Tibial nerve (tissue), 4 donors: ENCODE measurements at regions not wholly inside any gene's neighbourhood (a gene's known extent, or its start where the extent isn't known, plus 50 kb on each side); places are given as distances from the start of the nearest gene placed in this dataset.
"Not testable (repeated sequence)": the region's sequence is repeated elsewhere in the genome, so short reads cannot be mapped to it uniquely, and the experiment has no call there.

Source experiments
- DNase-seq, 2 donors: peaks; one replicate each; pipeline ENCODE4 v3.0.0-alpha.2; 2019; ENCODE audit warnings: low spot score in 2 of 2
- H3K27ac ChIP-seq, 4 donors: fragments of 200-600 bp; sonication (generic) in 3 of 4; one replicate each; pipeline ENCODE4 v1.5.1; 2017 to 2019; ENCODE audit warnings: mild to moderate bottlenecking in 1 of 4
- H3K27me3 ChIP-seq, 2 donors: fragments of 200-600 bp; sonication (generic) in 1 of 2; one replicate each; pipeline versions ENCODE4 v1.5.1 to v1.6.0; 2017 to 2019
- H3K36me3 ChIP-seq, 3 donors: fragments of 200-600 bp; sonication (generic); one replicate each; pipeline ENCODE4 v1.5.1; 2018 to 2019
- H3K4me1 ChIP-seq, 4 donors: fragments of 200-600 bp; sonication (generic) in 3 of 4; one replicate each; pipeline ENCODE4 v1.5.1; 2017 to 2019
- H3K4me3 ChIP-seq, 4 donors: fragments of 200-600 bp; sonication (generic) in 3 of 4; one replicate each; pipeline ENCODE4 v1.5.1; 2017 to 2019; ENCODE audit warnings: mild to moderate bottlenecking in 1 of 4, moderate library complexity in 1 of 4
- H3K9me3 ChIP-seq, 4 donors: fragments of 200-600 bp; sonication (generic) in 3 of 4; one replicate each; pipeline ENCODE4 v1.5.1; 2017 to 2019
- EP300 ChIP-seq, 2 donors: sonication (generic); formaldehyde crosslinking; IDR thresholded peaks; one replicate each; pipeline ENCODE4 v1.6.1; 2017; ENCODE audit warnings: antibody characterized with exemption in 2 of 2, mild to moderate bottlenecking in 1 of 2
- POLR2A ChIP-seq, 2 donors: fragments of 450-650 bp; IDR thresholded peaks; one replicate each; pipeline ENCODE4 v1.6.1; 2017; ENCODE audit warnings: antibody characterized with exemption in 2 of 2, mild to moderate bottlenecking in 2 of 2, moderate library complexity in 2 of 2
- WGBS, 2 donors: methylation state at CpG; one replicate each; pipeline ENCODE4 v1.1.5; 2018; 5-methylcytosine and 5-hydroxymethylcytosine counted together
- TF ChIP-seq, protein P1 (sequence below), 5 experiments: fragments of 200-600 bp in 3 of 5; fragments of 450-650 bp in 2 of 5; sonication (generic) in 3 of 5; IDR thresholded peaks; one replicate each; pipeline ENCODE4 v1.5.1; 2016 to 2019; ENCODE audit warnings: antibody characterized with exemption in 5 of 5, mild to moderate bottlenecking in 3 of 5, moderate library complexity in 2 of 5

DNA sequence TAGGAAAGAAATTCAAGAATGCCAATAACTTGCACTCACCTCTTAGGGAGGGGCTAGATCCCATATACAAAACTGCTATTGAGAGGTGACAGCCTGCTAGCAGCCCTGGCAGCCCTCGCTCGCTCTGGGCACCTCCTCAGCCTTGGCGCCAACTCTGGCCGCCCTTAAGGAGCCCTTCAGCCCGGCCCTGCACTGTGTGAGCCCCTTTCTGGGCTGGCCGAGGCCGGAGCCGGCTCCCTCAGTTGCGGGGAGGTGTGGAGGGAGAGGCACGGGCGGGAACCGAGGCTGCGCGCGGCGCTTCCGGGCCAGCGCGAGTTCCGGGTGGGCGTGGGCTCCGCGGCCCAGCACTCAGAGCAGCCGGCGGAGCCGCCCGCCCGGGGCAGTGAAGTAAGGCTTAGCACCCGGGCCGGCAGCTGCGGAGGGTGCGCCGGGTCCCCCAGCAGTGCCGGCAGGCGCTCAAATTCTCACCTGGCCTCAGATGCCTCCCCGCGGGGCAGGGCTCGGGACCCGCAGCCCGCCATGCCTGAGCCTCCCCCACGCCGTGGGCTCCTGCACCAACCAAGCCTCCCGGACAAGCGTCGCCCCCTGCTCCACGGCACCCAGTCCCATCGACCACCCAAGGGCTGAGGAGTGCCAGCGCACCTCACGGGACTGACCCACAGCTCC, 329.9 kb downstream of the FAM181B start:
- Histone ChIP-seq H3K4me3 (no peak overlapping the region), H3K9me3 (peaks cover 0 to 9% (median 0%) of the 10 kb centered on the region in 4 donors), H3K27me3 (no peaks in the 10 kb centered on the region), H3K36me3 (no peaks in the 10 kb centered on the region), H3K4me1 (no peaks in the 10 kb centered on the region), H3K27ac (no peak overlapping the region)
- no peak for TF ChIP-seq EP300 (IDR thresholded peaks at IDR 0.05)
- TF ChIP-seq POLR2A (IDR thresholded peaks at IDR 0.05), result no peak
- TF ChIP-seq, protein P1, sequence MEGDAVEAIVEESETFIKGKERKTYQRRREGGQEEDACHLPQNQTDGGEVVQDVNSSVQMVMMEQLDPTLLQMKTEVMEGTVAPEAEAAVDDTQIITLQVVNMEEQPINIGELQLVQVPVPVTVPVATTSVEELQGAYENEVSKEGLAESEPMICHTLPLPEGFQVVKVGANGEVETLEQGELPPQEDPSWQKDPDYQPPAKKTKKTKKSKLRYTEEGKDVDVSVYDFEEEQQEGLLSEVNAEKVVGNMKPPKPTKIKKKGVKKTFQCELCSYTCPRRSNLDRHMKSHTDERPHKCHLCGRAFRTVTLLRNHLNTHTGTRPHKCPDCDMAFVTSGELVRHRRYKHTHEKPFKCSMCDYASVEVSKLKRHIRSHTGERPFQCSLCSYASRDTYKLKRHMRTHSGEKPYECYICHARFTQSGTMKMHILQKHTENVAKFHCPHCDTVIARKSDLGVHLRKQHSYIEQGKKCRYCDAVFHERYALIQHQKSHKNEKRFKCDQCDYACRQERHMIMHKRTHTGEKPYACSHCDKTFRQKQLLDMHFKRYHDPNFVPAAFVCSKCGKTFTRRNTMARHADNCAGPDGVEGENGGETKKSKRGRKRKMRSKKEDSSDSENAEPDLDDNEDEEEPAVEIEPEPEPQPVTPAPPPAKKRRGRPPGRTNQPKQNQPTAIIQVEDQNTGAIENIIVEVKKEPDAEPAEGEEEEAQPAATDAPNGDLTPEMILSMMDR (IDR thresholded peaks at IDR 0.05), result no peak
- DNase-seq, result no peak
- WGBS, 2 donors, result 96 to 98% methylated on average over 26 to 44 of the region's 49 CpGs

DNA sequence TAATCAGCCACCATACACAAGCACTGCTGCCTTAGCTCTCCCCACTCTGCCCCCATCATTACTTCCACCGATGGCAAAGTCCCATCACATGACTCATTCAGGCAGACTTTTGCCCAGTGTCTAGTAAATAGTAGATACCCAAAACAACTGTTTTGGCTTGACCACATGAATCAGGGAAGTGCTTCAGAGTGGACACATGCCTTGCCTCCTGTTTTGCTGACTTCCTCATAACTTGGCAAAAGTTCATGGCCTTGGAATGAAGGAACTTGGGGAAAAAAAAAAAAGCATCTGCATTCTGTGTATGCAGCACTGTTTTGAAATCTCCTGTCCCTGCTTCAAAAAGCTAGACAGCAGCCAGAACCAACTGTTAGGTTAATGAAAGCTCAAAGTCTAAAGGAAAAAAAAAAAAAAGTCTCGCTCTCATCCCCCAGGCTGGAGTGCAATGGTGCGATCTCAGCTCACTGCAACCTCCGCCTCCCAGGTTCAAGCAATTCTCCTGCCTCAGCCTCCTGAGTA, 335.3 kb downstream of the FAM181B start:
- peak in 1 of 2 donors; percentile 14 for DNase-seq
- Histone ChIP-seq H3K36me3 (no peaks in the 10 kb centered on the region), H3K4me3 (no peak overlapping the region), H3K9me3 (peaks cover 0 to 4% (median 0%) of the 10 kb centered on the region in 4 donors), H3K27ac (no peak overlapping the region), H3K4me1 (no peaks in the 10 kb centered on the region), H3K27me3 (no peaks in the 10 kb centered on the region)
- 70 to 72% methylated on average over 4 of the region's 4 CpGs for WGBS, 2 donors
- TF ChIP-seq EP300 (IDR thresholded peaks at IDR 0.05), result peak; percentile 30 to 68
- TF ChIP-seq, protein P1 (IDR thresholded peaks at IDR 0.05), result no peak

DNA sequence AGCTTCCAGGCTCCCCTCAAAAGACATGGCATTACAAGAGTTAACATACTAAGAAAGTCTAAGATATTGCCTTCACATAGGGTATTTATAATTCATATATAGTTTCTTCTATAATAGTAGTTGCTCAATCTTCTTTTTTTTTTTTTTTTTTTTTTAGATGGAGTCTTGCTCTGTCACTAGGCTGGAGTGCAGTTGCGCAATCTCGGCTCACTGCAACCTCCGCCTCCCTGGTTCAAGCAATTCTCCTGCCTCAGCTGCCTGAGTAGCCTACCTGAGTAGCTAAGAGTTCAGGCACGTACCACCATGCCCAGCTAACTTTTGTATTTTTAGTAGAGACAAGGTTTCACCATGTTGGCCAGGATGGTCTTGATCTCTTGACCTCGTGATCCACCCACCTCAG, 337.0 kb downstream of the FAM181B start:
- H3K36me3 ChIP-seq, H3K4me3 ChIP-seq, H3K27ac ChIP-seq, DNase-seq, H3K4me1 ChIP-seq, H3K9me3 ChIP-seq, H3K27me3 ChIP-seq: not testable (repeated sequence)
- WGBS, 2 donors, result 91 to 92% methylated on average over 5 of the region's 5 CpGs

DNA sequence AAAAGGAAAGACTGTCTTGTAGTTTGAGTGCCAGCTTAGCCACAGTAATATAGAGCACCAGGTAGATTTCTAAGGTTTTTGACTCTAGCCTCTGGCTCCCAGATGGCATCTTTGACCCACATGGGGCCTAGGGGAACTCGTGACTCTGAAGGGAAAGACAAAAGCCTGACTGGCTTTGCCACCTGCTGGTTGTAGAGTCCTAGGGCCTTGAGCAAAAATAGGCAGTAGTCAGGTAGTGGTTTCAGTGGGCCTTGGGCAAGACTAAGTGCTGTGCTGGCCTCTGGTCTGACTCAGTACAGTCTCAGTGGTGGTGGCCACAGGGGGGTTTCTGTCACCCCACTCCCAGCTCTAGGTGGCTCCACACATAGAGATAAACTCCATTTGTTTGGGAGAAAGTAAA, 349.4 kb downstream of the FAM181B start:
- 29 to 44% methylated on average over 1 of the region's 1 CpG for WGBS, 2 donors
- Histone ChIP-seq H3K36me3 (no peaks in the 10 kb centered on the region), H3K27me3 (no peaks in the 10 kb centered on the region), H3K27ac (no peak overlapping the region), H3K4me1 (no peaks in the 10 kb centered on the region), H3K4me3 (no peak overlapping the region), H3K9me3 (peaks cover 0 to 7% (median 0%) of the 10 kb centered on the region in 4 donors)
- no peak for DNase-seq
- TF ChIP-seq, protein P1 (IDR thresholded peaks at IDR 0.05), result no peak
- TF ChIP-seq EP300 (IDR thresholded peaks at IDR 0.05) (no peak), POLR2A (IDR thresholded peaks at IDR 0.05) (no peak)

DNA sequence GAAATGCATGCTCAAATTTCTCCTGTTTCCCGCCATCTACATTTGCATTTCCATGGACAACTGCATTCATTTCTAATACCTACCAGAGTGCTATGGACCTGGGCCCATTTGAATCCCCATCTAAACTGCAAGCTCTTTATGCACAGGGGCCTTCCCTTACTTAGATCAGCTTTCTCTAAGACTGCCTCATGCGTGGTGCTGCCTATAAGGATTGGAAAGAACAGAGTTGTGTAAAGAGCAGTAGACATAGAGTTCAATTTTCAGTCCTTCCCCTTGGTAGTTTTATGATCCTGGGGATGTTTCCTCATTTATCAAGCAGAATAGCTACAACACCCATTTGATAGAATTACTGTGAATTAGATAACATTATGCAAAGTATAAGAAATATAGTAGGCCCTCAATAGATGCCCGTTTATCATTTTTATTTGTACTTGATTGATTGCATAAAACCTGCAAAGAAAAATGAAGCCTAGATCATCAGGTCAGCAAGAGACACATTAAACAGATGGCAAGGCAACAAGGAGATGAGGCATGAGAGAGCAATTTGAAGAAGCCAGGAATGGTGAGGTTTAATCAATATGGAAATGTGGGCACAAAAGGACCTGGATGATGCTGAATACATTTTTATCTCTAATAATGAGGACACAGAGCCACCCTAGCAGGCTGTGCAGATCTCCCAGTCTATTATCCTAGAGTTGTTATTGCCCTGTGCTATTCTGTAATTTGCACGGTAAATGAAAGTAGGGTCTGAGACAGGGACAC, 359.7 kb downstream of the FAM181B start:
- no peaks in the 10 kb centered on the region for H3K36me3 ChIP-seq
- no peak for DNase-seq
- H3K4me3 ChIP-seq, result no peak overlapping the region
- H3K4me1 ChIP-seq, result no peaks in the 10 kb centered on the region
- H3K27me3 ChIP-seq, result no peaks in the 10 kb centered on the region
- no peak overlapping the region for H3K27ac ChIP-seq
- WGBS, 2 donors, result 77 to 86% methylated on average over 4 of the region's 4 CpGs
- H3K9me3 ChIP-seq, result no peaks in the 10 kb centered on the region
- TF ChIP-seq EP300 (IDR thresholded peaks at IDR 0.05) (no peak), POLR2A (IDR thresholded peaks at IDR 0.05) (no peak)
- TF ChIP-seq, protein P1 (IDR thresholded peaks at IDR 0.05), result no peak
